Glutamatergic neuron (in vitro differentiated cells): ENCODE measurements at regions not wholly inside any gene's neighbourhood (a gene's known extent, or its start where the extent isn't known, plus 50 kb on each side); places are given as distances from the start of the nearest gene placed in this dataset.
"Not testable (repeated sequence)": the region's sequence is repeated elsewhere in the genome, so short reads cannot be mapped to it uniquely, and the experiment has no call there.

Experiments
- DNase-seq: peaks from one replicate; pipeline ENCODE4 v3.0.0; 2022
- H3K27ac Mint-ChIP-seq: one replicate; pipeline ENCODE4 v1.8.0; 2020; ENCODE audit warnings: mild to moderate bottlenecking, mixed read lengths, inconsistent platforms; ENCODE audit not compliant: unreplicated experiment
- H3K27me3 Mint-ChIP-seq: one replicate; pipeline ENCODE4 v1.8.0; 2020; ENCODE audit warnings: mild to moderate bottlenecking, moderate library complexity, mixed read lengths, inconsistent platforms; ENCODE audit not compliant: unreplicated experiment
- H3K36me3 Mint-ChIP-seq: one replicate; pipeline ENCODE4 v1.8.0; 2020; ENCODE audit warnings: mild to moderate bottlenecking, mixed read lengths, inconsistent platforms; ENCODE audit not compliant: unreplicated experiment
- H3K4me1 Mint-ChIP-seq: one replicate; pipeline ENCODE4 v1.8.0; 2020; ENCODE audit warnings: mild to moderate bottlenecking, low read depth, mixed read lengths, inconsistent platforms; ENCODE audit not compliant: unreplicated experiment
- H3K4me3 Mint-ChIP-seq: one replicate; pipeline ENCODE4 v1.8.0; 2020; ENCODE audit warnings: mild to moderate bottlenecking, mixed read lengths, inconsistent platforms; ENCODE audit not compliant: unreplicated experiment
- H3K9me3 Mint-ChIP-seq: one replicate; pipeline ENCODE4 v1.8.0; 2020; ENCODE audit warnings: mild to moderate bottlenecking, moderate library complexity, mixed read lengths, inconsistent platforms; ENCODE audit not compliant: unreplicated experiment
- CTCF ChIP-seq: fragments of 200-600 bp; sonication (generic); IDR thresholded peaks from one replicate; pipeline ENCODE4 v1.5.0; 2021; ENCODE audit not compliant: partially characterized antibody, unreplicated experiment

GRCh38 chr13:50627111-50627510 lies 216.4 kb downstream of the DLEU7 start:
- H3K27me3 Mint-ChIP-seq: no peaks in the 10 kb centered on the region
- no peak for DNase-seq

GRCh38 chr13:50628512-50628911 lies 215.0 kb downstream of the DLEU7 start:
- not testable (repeated sequence) for DNase-seq, H3K27ac Mint-ChIP-seq, H3K9me3 Mint-ChIP-seq, H3K4me3 Mint-ChIP-seq, H3K36me3 Mint-ChIP-seq, H3K27me3 Mint-ChIP-seq, H3K4me1 Mint-ChIP-seq

More at GRCh38 chr13:50627111-50627510, 216.4 kb downstream of the DLEU7 start:
- no peaks in the 10 kb centered on the region for H3K36me3 Mint-ChIP-seq
- no peak for TF ChIP-seq CTCF
- no peaks in the 10 kb centered on the region for H3K9me3 Mint-ChIP-seq
- H3K4me3 Mint-ChIP-seq: no peak overlapping the region
- no peak overlapping the region for H3K27ac Mint-ChIP-seq
- H3K4me1 Mint-ChIP-seq: no peaks in the 10 kb centered on the region

- Mint-ChIP-seq H3K9me3 (no peaks in the 10 kb centered on the region), H3K36me3 (no peaks in the 10 kb centered on the region), H3K4me3 (no peak overlapping the region), H3K27ac (no peak overlapping the region), H3K4me1 (no peaks in the 10 kb centered on the region), H3K27me3 (no peaks in the 10 kb centered on the region)
- DNase-seq: no peak
- no peak for TF ChIP-seq CTCF
These were observed 214.0 kb downstream of the DLEU7 start for GRCh38 chr13:50629497-50629896.

GRCh38 chr13:50629966-50630365 lies 213.5 kb downstream of the DLEU7 start:
- no peak overlapping the region for H3K4me3 Mint-ChIP-seq
- TF ChIP-seq CTCF: no peak
- no peaks in the 10 kb centered on the region for H3K27me3 Mint-ChIP-seq
- H3K4me1 Mint-ChIP-seq: no peaks in the 10 kb centered on the region
- no peak overlapping the region for H3K27ac Mint-ChIP-seq
- H3K9me3 Mint-ChIP-seq: no peaks in the 10 kb centered on the region
- no peak for DNase-seq
- H3K36me3 Mint-ChIP-seq: no peaks in the 10 kb centered on the region

GRCh38 chr13:50631041-50631440 lies 212.5 kb downstream of the DLEU7 start:
- Mint-ChIP-seq H3K27me3 (no peaks in the 10 kb centered on the region), H3K27ac (no peak overlapping the region), H3K4me3 (no peak overlapping the region), H3K36me3 (no peaks in the 10 kb centered on the region), H3K9me3 (no peaks in the 10 kb centered on the region), H3K4me1 (peaks cover 5% of the 10 kb centered on the region)
- DNase-seq: no peak
- TF ChIP-seq CTCF: no peak

- DNase-seq: no peak
- Mint-ChIP-seq H3K36me3 (no peaks in the 10 kb centered on the region), H3K27me3 (no peaks in the 10 kb centered on the region), H3K27ac (no peak overlapping the region), H3K9me3 (no peaks in the 10 kb centered on the region), H3K4me1 (peaks cover 5% of the 10 kb centered on the region), H3K4me3 (no peak overlapping the region)
- TF ChIP-seq CTCF: no peak
These were observed 209.2 kb downstream of the DLEU7 start for GRCh38 chr13:50634339-50634738.
